ENCODE measurements at regions not wholly inside any gene's neighbourhood (a gene's known extent, or its start where the extent isn't known, plus 50 kb on each side); places are given as distances from the start of the nearest gene placed in this dataset.

- H3K4me3 ChIP-seq (ENCODE audit: low read length in 2 of 2), result no peak overlapping the region
- no peak overlapping the region for H3K9ac ChIP-seq (ENCODE audit: low read depth in 1 of 2, low read length in 2 of 2)
- no peaks in the 10 kb centered on the region for H3K4me1 ChIP-seq (ENCODE audit: control insufficient read depth in 2 of 2, insufficient read depth in 2 of 2, low read length in 2 of 2)
- no peaks in the 10 kb centered on the region for H3K9me3 ChIP-seq (ENCODE audit: control insufficient read depth in 2 of 2, low read length in 2 of 2)
- no peaks in the 10 kb centered on the region for H3K36me3 ChIP-seq (ENCODE audit: control insufficient read depth in 2 of 2, insufficient read depth in 2 of 2, low read length in 2 of 2)
- H3K27me3 ChIP-seq (ENCODE audit: control insufficient read depth in 2 of 2, insufficient read depth in 2 of 2, low read length in 2 of 2), result no peaks in the 10 kb centered on the region
- H3K27ac ChIP-seq (ENCODE audit: low read depth in 2 of 2, low read length in 2 of 2), result no peak overlapping the region
These were observed 1869.7 kb downstream of the STIM2 start for GRCh38 chr4:28730304-28730703.

- no peak overlapping the region for H3K27ac ChIP-seq (ENCODE audit: low read depth in 2 of 2, low read length in 2 of 2)
- H3K4me3 ChIP-seq (ENCODE audit: low read length in 2 of 2), result no peak overlapping the region
- no peaks in the 10 kb centered on the region for H3K27me3 ChIP-seq (ENCODE audit: control insufficient read depth in 2 of 2, insufficient read depth in 2 of 2, low read length in 2 of 2)
- H3K9ac ChIP-seq (ENCODE audit: low read depth in 1 of 2, low read length in 2 of 2), result no peak overlapping the region
- H3K4me1 ChIP-seq (ENCODE audit: control insufficient read depth in 2 of 2, insufficient read depth in 2 of 2, low read length in 2 of 2), result no peaks in the 10 kb centered on the region
- H3K9me3 ChIP-seq (ENCODE audit: control insufficient read depth in 2 of 2, low read length in 2 of 2), result no peaks in the 10 kb centered on the region
- H3K36me3 ChIP-seq (ENCODE audit: control insufficient read depth in 2 of 2, insufficient read depth in 2 of 2, low read length in 2 of 2), result no peaks in the 10 kb centered on the region
These were observed 1883.4 kb downstream of the STIM2 start for GRCh38 chr4:28744066-28744465.

- no peaks in the 10 kb centered on the region for H3K36me3 ChIP-seq (ENCODE audit: control insufficient read depth in 2 of 2, insufficient read depth in 2 of 2, low read length in 2 of 2)
- H3K9ac ChIP-seq (ENCODE audit: low read depth in 1 of 2, low read length in 2 of 2), result no peak overlapping the region
- H3K4me1 ChIP-seq (ENCODE audit: control insufficient read depth in 2 of 2, insufficient read depth in 2 of 2, low read length in 2 of 2), result no peaks in the 10 kb centered on the region
- H3K27ac ChIP-seq (ENCODE audit: low read depth in 2 of 2, low read length in 2 of 2), result no peak overlapping the region
- no peak overlapping the region for H3K4me3 ChIP-seq (ENCODE audit: low read length in 2 of 2)
- H3K27me3 ChIP-seq (ENCODE audit: control insufficient read depth in 2 of 2, insufficient read depth in 2 of 2, low read length in 2 of 2), result no peaks in the 10 kb centered on the region
- no peaks in the 10 kb centered on the region for H3K9me3 ChIP-seq (ENCODE audit: control insufficient read depth in 2 of 2, low read length in 2 of 2)
These were observed 1893.7 kb downstream of the STIM2 start for GRCh38 chr4:28754376-28754775.

GRCh38 chr4:28755081-28755480 lies 1894.4 kb downstream of the STIM2 start:
- no peaks in the 10 kb centered on the region for H3K27me3 ChIP-seq (ENCODE audit: control insufficient read depth in 2 of 2, insufficient read depth in 2 of 2, low read length in 2 of 2)
- no peak overlapping the region for H3K9ac ChIP-seq (ENCODE audit: low read depth in 1 of 2, low read length in 2 of 2)
- H3K27ac ChIP-seq (ENCODE audit: low read depth in 2 of 2, low read length in 2 of 2), result no peak overlapping the region
- no peaks in the 10 kb centered on the region for H3K36me3 ChIP-seq (ENCODE audit: control insufficient read depth in 2 of 2, insufficient read depth in 2 of 2, low read length in 2 of 2)
- no peaks in the 10 kb centered on the region for H3K4me1 ChIP-seq (ENCODE audit: control insufficient read depth in 2 of 2, insufficient read depth in 2 of 2, low read length in 2 of 2)
- H3K4me3 ChIP-seq (ENCODE audit: low read length in 2 of 2), result no peak overlapping the region
- no peaks in the 10 kb centered on the region for H3K9me3 ChIP-seq (ENCODE audit: control insufficient read depth in 2 of 2, low read length in 2 of 2)

GRCh38 chr4:28759064-28759463 lies 1898.4 kb downstream of the STIM2 start:
- Histone ChIP-seq H3K27ac (ENCODE audit: low read depth in 2 of 2, low read length in 2 of 2) (no peak overlapping the region), H3K4me3 (ENCODE audit: low read length in 2 of 2) (no peak overlapping the region), H3K36me3 (ENCODE audit: control insufficient read depth in 2 of 2, insufficient read depth in 2 of 2, low read length in 2 of 2) (no peaks in the 10 kb centered on the region), H3K27me3 (ENCODE audit: control insufficient read depth in 2 of 2, insufficient read depth in 2 of 2, low read length in 2 of 2) (no peaks in the 10 kb centered on the region), H3K9me3 (ENCODE audit: control insufficient read depth in 2 of 2, low read length in 2 of 2) (no peaks in the 10 kb centered on the region), H3K9ac (ENCODE audit: low read depth in 1 of 2, low read length in 2 of 2) (no peak overlapping the region), H3K4me1 (ENCODE audit: control insufficient read depth in 2 of 2, insufficient read depth in 2 of 2, low read length in 2 of 2) (no peaks in the 10 kb centered on the region)

- no peak overlapping the region for H3K9ac ChIP-seq (ENCODE audit: low read depth in 1 of 2, low read length in 2 of 2)
- no peaks in the 10 kb centered on the region for H3K27me3 ChIP-seq (ENCODE audit: control insufficient read depth in 2 of 2, insufficient read depth in 2 of 2, low read length in 2 of 2)
- H3K4me1 ChIP-seq (ENCODE audit: control insufficient read depth in 2 of 2, insufficient read depth in 2 of 2, low read length in 2 of 2), result no peaks in the 10 kb centered on the region
- H3K27ac ChIP-seq (ENCODE audit: low read depth in 2 of 2, low read length in 2 of 2), result no peak overlapping the region
- H3K4me3 ChIP-seq (ENCODE audit: low read length in 2 of 2), result no peak overlapping the region
- H3K36me3 ChIP-seq (ENCODE audit: control insufficient read depth in 2 of 2, insufficient read depth in 2 of 2, low read length in 2 of 2), result no peaks in the 10 kb centered on the region
- H3K9me3 ChIP-seq (ENCODE audit: control insufficient read depth in 2 of 2, low read length in 2 of 2), result peaks cover 0 to 2% of the 10 kb centered on the region in 2 donors
These were observed 1899.4 kb downstream of the STIM2 start for GRCh38 chr4:28760003-28760402.

GRCh38 chr4:28772066-28772465 lies 1911.4 kb downstream of the STIM2 start:
- H3K9ac ChIP-seq (ENCODE audit: low read depth in 1 of 2, low read length in 2 of 2), result no peak overlapping the region
- H3K36me3 ChIP-seq (ENCODE audit: control insufficient read depth in 2 of 2, insufficient read depth in 2 of 2, low read length in 2 of 2), result no peaks in the 10 kb centered on the region
- no peak overlapping the region for H3K27ac ChIP-seq (ENCODE audit: low read depth in 2 of 2, low read length in 2 of 2)
- no peaks in the 10 kb centered on the region for H3K9me3 ChIP-seq (ENCODE audit: control insufficient read depth in 2 of 2, low read length in 2 of 2)
- H3K27me3 ChIP-seq (ENCODE audit: control insufficient read depth in 2 of 2, insufficient read depth in 2 of 2, low read length in 2 of 2), result no peaks in the 10 kb centered on the region
- H3K4me3 ChIP-seq (ENCODE audit: low read length in 2 of 2), result no peak overlapping the region
- H3K4me1 ChIP-seq (ENCODE audit: control insufficient read depth in 2 of 2, insufficient read depth in 2 of 2, low read length in 2 of 2), result no peaks in the 10 kb centered on the region

- H3K27me3 ChIP-seq (ENCODE audit: control insufficient read depth in 2 of 2, insufficient read depth in 2 of 2, low read length in 2 of 2), result no peaks in the 10 kb centered on the region
- H3K27ac ChIP-seq (ENCODE audit: low read depth in 2 of 2, low read length in 2 of 2), result no peak overlapping the region
- H3K9me3 ChIP-seq (ENCODE audit: control insufficient read depth in 2 of 2, low read length in 2 of 2), result no peaks in the 10 kb centered on the region
These were observed 1912.1 kb downstream of the STIM2 start for GRCh38 chr4:28772788-28773187.

GRCh38 chr4:28774344-28774743 lies 1913.7 kb downstream of the STIM2 start:
- no peak overlapping the region for H3K9ac ChIP-seq (ENCODE audit: low read depth in 1 of 2, low read length in 2 of 2)
- H3K36me3 ChIP-seq (ENCODE audit: control insufficient read depth in 2 of 2, insufficient read depth in 2 of 2, low read length in 2 of 2), result no peaks in the 10 kb centered on the region
- H3K27me3 ChIP-seq (ENCODE audit: control insufficient read depth in 2 of 2, insufficient read depth in 2 of 2, low read length in 2 of 2), result no peaks in the 10 kb centered on the region
- H3K4me3 ChIP-seq (ENCODE audit: low read length in 2 of 2), result no peak overlapping the region
- H3K4me1 ChIP-seq (ENCODE audit: control insufficient read depth in 2 of 2, insufficient read depth in 2 of 2, low read length in 2 of 2), result no peaks in the 10 kb centered on the region
- H3K27ac ChIP-seq (ENCODE audit: low read depth in 2 of 2, low read length in 2 of 2), result no peak overlapping the region
- H3K9me3 ChIP-seq (ENCODE audit: control insufficient read depth in 2 of 2, low read length in 2 of 2), result no peaks in the 10 kb centered on the region

More at GRCh38 chr4:28772788-28773187, 1912.1 kb downstream of the STIM2 start:
- Histone ChIP-seq H3K4me1 (ENCODE audit: control insufficient read depth in 2 of 2, insufficient read depth in 2 of 2, low read length in 2 of 2) (no peaks in the 10 kb centered on the region), H3K36me3 (ENCODE audit: control insufficient read depth in 2 of 2, insufficient read depth in 2 of 2, low read length in 2 of 2) (no peaks in the 10 kb centered on the region), H3K9ac (ENCODE audit: low read depth in 1 of 2, low read length in 2 of 2) (no peak overlapping the region), H3K4me3 (ENCODE audit: low read length in 2 of 2) (no peak overlapping the region)

GRCh38 chr4:28776004-28776403 lies 1915.4 kb downstream of the STIM2 start:
- Histone ChIP-seq H3K9me3 (ENCODE audit: control insufficient read depth in 2 of 2, low read length in 2 of 2) (no peaks in the 10 kb centered on the region), H3K36me3 (ENCODE audit: control insufficient read depth in 2 of 2, insufficient read depth in 2 of 2, low read length in 2 of 2) (no peaks in the 10 kb centered on the region), H3K27me3 (ENCODE audit: control insufficient read depth in 2 of 2, insufficient read depth in 2 of 2, low read length in 2 of 2) (no peaks in the 10 kb centered on the region), H3K4me3 (ENCODE audit: low read length in 2 of 2) (no peak overlapping the region), H3K27ac (ENCODE audit: low read depth in 2 of 2, low read length in 2 of 2) (no peak overlapping the region), H3K9ac (ENCODE audit: low read depth in 1 of 2, low read length in 2 of 2) (no peak overlapping the region), H3K4me1 (ENCODE audit: control insufficient read depth in 2 of 2, insufficient read depth in 2 of 2, low read length in 2 of 2) (no peaks in the 10 kb centered on the region)

GRCh38 chr4:28784188-28784587 lies 1923.5 kb downstream of the STIM2 start:
- Histone ChIP-seq H3K36me3 (ENCODE audit: control insufficient read depth in 2 of 2, insufficient read depth in 2 of 2, low read length in 2 of 2) (no peaks in the 10 kb centered on the region), H3K27me3 (ENCODE audit: control insufficient read depth in 2 of 2, insufficient read depth in 2 of 2, low read length in 2 of 2) (no peaks in the 10 kb centered on the region), H3K9me3 (ENCODE audit: control insufficient read depth in 2 of 2, low read length in 2 of 2) (no peaks in the 10 kb centered on the region), H3K4me3 (ENCODE audit: low read length in 2 of 2) (no peak overlapping the region), H3K4me1 (ENCODE audit: control insufficient read depth in 2 of 2, insufficient read depth in 2 of 2, low read length in 2 of 2) (no peaks in the 10 kb centered on the region), H3K9ac (ENCODE audit: low read depth in 1 of 2, low read length in 2 of 2) (no peak overlapping the region), H3K27ac (ENCODE audit: low read depth in 2 of 2, low read length in 2 of 2) (no peak overlapping the region)

All from mucosa of rectum (tissue), 2 donors.